K562 (cell line): ENCODE measurements at regions not wholly inside any gene's neighbourhood (a gene's known extent, or its start where the extent isn't known, plus 50 kb on each side); places are given as distances from the start of the nearest gene placed in this dataset.

Source experiments
- ATAC-seq: fragments of 200-7000 bp; cut with Tn5 transposase; 3 replicates; pipeline ENCODE4 v1.9.1; 2020; ENCODE audit warnings: moderate library complexity
- BruUV-seq: library from RNA; stranded (reverse); fragments of 400-500 nt; replicated peaks from 2 replicates; lab custom pipeline; 2021; lab: Mats Ljungman, UMichigan
- CTCF ChIA-PET: fragments of 300-600 bp; formaldehyde crosslinking; extraction: SDS; loops from one replicate; lab custom pipeline; 2021; ENCODE audit warnings: low intra/inter-chr PET ratio; lab: Yijun Ruan, JAX
- POLR2A ChIA-PET: fragments of 300-600, 350-650 bp; sonication (Branson Sonifier 250); formaldehyde crosslinking; extraction: SDS; loops from one replicate; lab custom pipeline; 2021; ENCODE audit warnings: antibody characterized with exemption, inconsistent platforms; lab: Yijun Ruan, JAX
- DNase-seq, 4 experiments: peaks; one replicate each; pipeline versions ENCODE4 v3.0.0 to v3.0.0-alpha.2; 2011 to 2018; ENCODE audit warnings: low spot score in 3 of 4, mixed read lengths in 3 of 4; ENCODE audit errors: extremely low read depth in 1 of 4
- FAIRE-seq: peaks from 2 replicates; lab custom pipeline; 2011; peaks lifted over from hg19 to GRCh38; lab: Jason Lieb, UNC
- H2AFZ ChIP-seq: 2 replicates; pipeline ENCODE4 v1.6.0; 2011; ENCODE audit warnings: low read depth, low read length, control low read depth, inconsistent platforms
- H3K27ac ChIP-seq: fragments of 200-600 bp; 3 replicates; pipeline ENCODE4 v1.8.0; 2011; ENCODE audit warnings: low read depth, mild to moderate bottlenecking, control low read depth, inconsistent platforms, low read length, moderate library complexity, mixed read lengths; ENCODE audit errors: extremely low read depth
- H3K27me3 ChIP-seq, 2 experiments: fragments of 300-600 bp in 1 of 2; 2 replicates in 1 of 2; 3 replicates in 1 of 2; pipeline versions ENCODE4 v1.6.0 to v1.8.0; 2011; ENCODE audit warnings: inconsistent platforms in 2 of 2, low read length in 2 of 2, mild to moderate bottlenecking in 1 of 2, mixed read lengths in 1 of 2, moderate library complexity in 1 of 2; ENCODE audit not compliant: control insufficient read depth in 2 of 2, insufficient read depth in 2 of 2
- H3K36me3 ChIP-seq: fragments of 300-600 bp; 3 replicates; pipeline ENCODE4 v1.8.0; 2011; ENCODE audit warnings: mild to moderate bottlenecking, low read length, inconsistent platforms; ENCODE audit not compliant: control insufficient read depth, insufficient read depth
- H3K4me1 ChIP-seq, 2 experiments: fragments of 200-600 bp in 1 of 2; replicated peaks in 1 of 2; 2 replicates in 1 of 2; 3 replicates in 1 of 2; pipeline versions ENCODE4 v1.5.1 to v1.8.0; 2011; ENCODE audit warnings: inconsistent platforms in 2 of 2, low read length in 2 of 2, mild to moderate bottlenecking in 1 of 2, mixed read lengths in 1 of 2, moderate library complexity in 1 of 2; ENCODE audit not compliant: control insufficient read depth in 2 of 2, insufficient read depth in 2 of 2
- H3K4me2 ChIP-seq: 2 replicates; pipeline ENCODE4 v1.6.1; 2011; ENCODE audit warnings: low read length, control low read depth, inconsistent platforms, mixed read lengths; ENCODE audit not compliant: insufficient read depth
- H3K4me3 ChIP-seq: fragments of 200-600 bp; sonication (generic), shearing (Covaris generic); 2 replicates; pipeline ENCODE4 v1.5.1; 2016; ENCODE audit warnings: control low read depth, inconsistent platforms
- H3K79me2 ChIP-seq: fragments of 200-600 bp; 3 replicates; pipeline ENCODE4 v1.8.0; 2011; ENCODE audit warnings: low read length, inconsistent platforms; ENCODE audit not compliant: control insufficient read depth, insufficient read depth
- H3K9ac ChIP-seq, 2 experiments: 2 replicates each; pipeline versions ENCODE4 v1.6.0 to v1.6.1; 2011; ENCODE audit warnings: low read depth in 2 of 2, low read length in 2 of 2, control low read depth in 1 of 2, inconsistent platforms in 1 of 2, mild to moderate bottlenecking in 1 of 2, mixed read lengths in 1 of 2; ENCODE audit not compliant: insufficient read depth in 1 of 2
- H3K9me1 ChIP-seq: one replicate; pipeline ENCODE4 v1.6.0; 2011; ENCODE audit warnings: inconsistent platforms, mild to moderate bottlenecking, low read length, moderate library complexity; ENCODE audit not compliant: control insufficient read depth, insufficient read depth
- H3K9me3 ChIP-seq: replicated peaks from 2 replicates; pipeline ENCODE4 v1.5.1; 2011; ENCODE audit warnings: low read depth, low read length, inconsistent platforms; ENCODE audit not compliant: control insufficient read depth, insufficient read depth
- H4K20me1 ChIP-seq: replicated peaks from 2 replicates; pipeline ENCODE4 v1.6.1; 2011; ENCODE audit warnings: low read length, inconsistent platforms, mixed read lengths; ENCODE audit not compliant: control insufficient read depth, insufficient read depth
- COPS2 ChIP-seq: fragments of 450-650 bp; conservative IDR thresholded peaks from 2 replicates; pipeline ENCODE4 v1.6.1; 2016; ENCODE audit warnings: mild to moderate bottlenecking, moderate library complexity
- E2F5 ChIP-seq: sonication (generic); formaldehyde crosslinking; IDR thresholded peaks from 2 replicates; pipeline ENCODE4 v1.8.0; 2022; ENCODE audit warnings: mild to moderate bottlenecking, missing genetic modification reagents
- FOXM1 ChIP-seq, 2 experiments: fragments of 450-650 bp in 1 of 2; sonication (generic) in 1 of 2; formaldehyde crosslinking in 1 of 2; IDR thresholded peaks; 2 replicates each; pipeline versions ENCODE4 v1.6.1 to v1.9.0; 2017 to 2022; ENCODE audit warnings: low read depth in 2 of 2, mild to moderate bottlenecking in 2 of 2, missing genetic modification reagents in 1 of 2, moderate library complexity in 1 of 2
- IFI16 ChIP-seq: fragments of 250-450 bp; sonication (Bioruptor Pico); IDR thresholded peaks from 2 replicates; pipeline ENCODE4 v2.1.2; 2022; ENCODE audit warnings: mild to moderate bottlenecking, inconsistent platforms
- NR4A1 ChIP-seq, 2 experiments: fragments of 250-450 bp in 1 of 2; fragments of 450-650 bp in 1 of 2; sonication (Bioruptor Pico) in 1 of 2; IDR thresholded peaks; 2 replicates each; pipeline versions ENCODE4 v1.4.0 to v1.6.1; 2016 to 2020; ENCODE audit warnings: mild to moderate bottlenecking in 2 of 2, missing compliant biosample characterization in 1 of 2, missing genetic modification characterization in 1 of 2, moderate library complexity in 1 of 2
- POLR2B ChIP-seq: fragments of 450-650 bp; IDR thresholded peaks from 2 replicates; pipeline ENCODE4 v1.6.1; 2018; ENCODE audit warnings: low read depth; ENCODE audit not compliant: partially characterized antibody
- RERE ChIP-seq: sonication (generic); formaldehyde crosslinking; IDR thresholded peaks from 2 replicates; pipeline ENCODE4 v1.8.0; 2023; ENCODE audit warnings: missing genetic modification reagents, mild to moderate bottlenecking, borderline replicate concordance
- YY1 ChIP-seq, 3 experiments: IDR thresholded peaks; 2 replicates each; pipeline ENCODE4 v1.6.1; 2011; ENCODE audit warnings: low read length in 2 of 3, mild to moderate bottlenecking in 2 of 3, moderate library complexity in 2 of 3, borderline replicate concordance in 1 of 3, control low read depth in 1 of 3, low read depth in 1 of 3; ENCODE audit not compliant: insufficient read depth in 3 of 3, insufficient replicate concordance in 2 of 3, control insufficient read depth in 1 of 3, insufficient read length in 1 of 3; ENCODE audit errors: extremely low read depth in 1 of 3
- ZNF696 ChIP-seq: fragments of 250-450 bp; sonication (Bioruptor Pico); conservative IDR thresholded peaks from 2 replicates; pipeline ENCODE4 v1.4.0; 2020; ENCODE audit warnings: mild to moderate bottlenecking, moderate library complexity
- ZSCAN32 ChIP-seq: fragments of 450-650 bp; formaldehyde crosslinking; IDR thresholded peaks from 2 replicates; pipeline ENCODE4 v1.4.0; 2020; ENCODE audit warnings: mild to moderate bottlenecking, moderate library complexity
- WGBS: fragments of 100-300 bp; shearing (Covaris generic); methylation state at CpG from one replicate; pipeline ENCODE4 v1.1.6; 2016; ENCODE audit warnings: low coverage, mixed read lengths; ENCODE audit not compliant: insufficient coverage; ENCODE audit errors: missing lambda C conversion rate; 5-methylcytosine and 5-hydroxymethylcytosine counted together
- in situ Hi-C: fragments of 300-500 bp; cut with MboI; formaldehyde crosslinking; loops from 4 replicates; pipeline ENCODE4 v1.15.0; 2018; ENCODE audit warnings: inconsistent platforms, mixed read lengths
- intact Hi-C: fragments of 100-400 bp; cut with micrococcal nuclease; formaldehyde crosslinking; loops from 2 replicates; pipeline ENCODE4 v1.14.2; 2022
- TF ChIP-seq, protein P1 (sequence below): fragments of 250-450 bp; sonication (Bioruptor Pico); IDR thresholded peaks from 2 replicates; pipeline ENCODE4 v1.5.0; 2021; ENCODE audit warnings: mild to moderate bottlenecking, borderline replicate concordance

DNA sequence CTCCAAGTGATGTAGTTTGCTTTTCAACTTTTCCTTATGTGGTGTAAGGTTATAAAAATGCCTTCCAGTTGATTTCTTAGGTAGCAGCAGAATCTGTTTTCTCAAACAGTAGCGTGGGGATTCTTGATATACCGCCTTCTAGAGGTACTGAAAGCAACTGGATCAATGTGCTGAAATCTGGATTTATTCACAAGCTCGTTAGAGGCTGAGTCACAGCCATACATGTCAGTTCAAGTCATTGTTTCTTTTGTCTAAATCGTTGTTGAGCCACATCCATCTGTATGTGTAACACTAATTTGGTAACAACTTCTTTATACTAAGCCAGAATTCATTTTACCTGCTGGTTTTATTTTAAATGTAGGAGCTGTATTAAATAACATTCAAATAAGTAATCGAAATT lies 200.0 kb upstream of the MAD2L1 start:
- DNase-seq (no peak), ATAC-seq (no peak), FAIRE-seq (no peak)
- H4K20me1 ChIP-seq: no peaks in the 10 kb centered on the region
- no peaks in the 10 kb centered on the region for H3K27me3 ChIP-seq
- POLR2A ChIA-PET: no interaction called here
- no peaks in the 10 kb centered on the region for H3K36me3 ChIP-seq
- in situ Hi-C loops (no loop called here), intact Hi-C loops (no loop called here)
- no peak overlapping the region for H3K4me3 ChIP-seq
- 0% methylated on average over 5 of the region's 5 CpGs for WGBS
- no peaks in the 10 kb centered on the region for H3K9me3 ChIP-seq
- no peaks in the 10 kb centered on the region for H3K9me1 ChIP-seq
- CTCF ChIA-PET: no interaction called here
- H3K4me1 ChIP-seq: no peaks in the 10 kb centered on the region
- no peak overlapping the region for H3K4me2 ChIP-seq
- H3K79me2 ChIP-seq: no peaks in the 10 kb centered on the region
- no TSS peak for BruUV-seq
- H3K9ac ChIP-seq: no peak overlapping the region
- H3K27ac ChIP-seq: no peak overlapping the region
- no peak overlapping the region for H2AFZ ChIP-seq
- no peak for TF ChIP-seq E2F5
- TF ChIP-seq NR4A1 (CRISPR knock-in tag; IDR thresholded peaks at IDR 0.05): no peak
- no peak for TF ChIP-seq NR4A1 (tag; IDR thresholded peaks at IDR 0.05)
- TF ChIP-seq RERE (CRISPR knock-in tag): no peak
- no peak for TF ChIP-seq IFI16 (CRISPR knock-in tag)
- TF ChIP-seq ZNF696 (CRISPR knock-in tag): no peak
- no peak for TF ChIP-seq COPS2
- TF ChIP-seq, protein P1, sequence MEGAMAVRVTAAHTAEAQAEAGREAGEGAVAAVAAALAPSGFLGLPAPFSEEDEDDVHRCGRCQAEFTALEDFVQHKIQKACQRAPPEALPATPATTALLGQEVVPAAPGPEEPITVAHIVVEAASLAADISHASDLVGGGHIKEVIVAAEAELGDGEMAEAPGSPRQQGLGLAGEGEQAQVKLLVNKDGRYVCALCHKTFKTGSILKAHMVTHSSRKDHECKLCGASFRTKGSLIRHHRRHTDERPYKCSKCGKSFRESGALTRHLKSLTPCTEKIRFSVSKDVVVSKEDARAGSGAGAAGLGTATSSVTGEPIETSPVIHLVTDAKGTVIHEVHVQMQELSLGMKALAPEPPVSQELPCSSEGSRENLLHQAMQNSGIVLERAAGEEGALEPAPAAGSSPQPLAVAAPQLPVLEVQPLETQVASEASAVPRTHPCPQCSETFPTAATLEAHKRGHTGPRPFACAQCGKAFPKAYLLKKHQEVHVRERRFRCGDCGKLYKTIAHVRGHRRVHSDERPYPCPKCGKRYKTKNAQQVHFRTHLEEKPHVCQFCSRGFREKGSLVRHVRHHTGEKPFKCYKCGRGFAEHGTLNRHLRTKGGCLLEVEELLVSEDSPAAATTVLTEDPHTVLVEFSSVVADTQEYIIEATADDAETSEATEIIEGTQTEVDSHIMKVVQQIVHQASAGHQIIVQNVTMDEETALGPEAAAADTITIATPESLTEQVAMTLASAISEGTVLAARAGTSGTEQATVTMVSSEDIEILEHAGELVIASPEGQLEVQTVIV: no peak
- no peak for TF ChIP-seq YY1 (IDR thresholded peaks at IDR 0.05; ENCODE audit: borderline replicate concordance in 1 of 3, control insufficient read depth in 1 of 3, extremely low read depth in 1 of 3, insufficient read depth in 3 of 3, insufficient read length in 1 of 3, insufficient replicate concordance in 2 of 3, low read depth in 1 of 3, low read length in 2 of 3)
- TF ChIP-seq ZSCAN32 (CRISPR knock-in tag): no peak
- no peak for TF ChIP-seq POLR2B
- no peak for TF ChIP-seq FOXM1 (IDR thresholded peaks at IDR 0.05; ENCODE audit: low read depth)
- TF ChIP-seq FOXM1 (CRISPR knock-in tag; IDR thresholded peaks at IDR 0.05; ENCODE audit: low read depth): no peak
